GM19438 (cell line): ENCODE measurements at regions not wholly inside any gene's neighbourhood (a gene's known extent, or its start where the extent isn't known, plus 50 kb on each side); places are given as distances from the start of the nearest gene placed in this dataset.

ENCODE experiments used
- ATAC-seq: cut with Tn5 transposase; IDR thresholded peaks from one replicate; pipeline ENCODE4 v1.9.1; 2021; ENCODE audit warnings: low read depth; ENCODE audit not compliant: unreplicated experiment

DNA sequence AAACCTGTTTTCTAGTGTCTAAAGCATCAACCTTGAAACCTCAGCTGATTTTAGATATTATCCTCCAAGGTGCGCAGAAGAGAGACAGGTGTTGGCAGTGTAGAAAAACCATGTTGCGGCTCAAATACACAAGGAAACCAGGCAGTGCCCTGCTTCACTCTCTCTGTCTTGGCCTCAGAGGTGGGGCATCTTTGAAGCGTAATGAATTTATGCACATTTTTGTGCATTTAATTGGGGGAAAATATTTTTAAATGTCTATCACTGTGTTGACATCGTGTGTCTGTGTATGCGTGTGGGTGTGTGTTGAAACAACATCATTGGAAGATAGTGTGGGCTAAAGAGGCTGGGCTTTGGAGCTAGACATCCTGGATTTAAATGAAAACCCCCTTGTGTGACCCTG, 334.0 kb upstream of the CHD6 start:
- ATAC-seq = no peak

DNA sequence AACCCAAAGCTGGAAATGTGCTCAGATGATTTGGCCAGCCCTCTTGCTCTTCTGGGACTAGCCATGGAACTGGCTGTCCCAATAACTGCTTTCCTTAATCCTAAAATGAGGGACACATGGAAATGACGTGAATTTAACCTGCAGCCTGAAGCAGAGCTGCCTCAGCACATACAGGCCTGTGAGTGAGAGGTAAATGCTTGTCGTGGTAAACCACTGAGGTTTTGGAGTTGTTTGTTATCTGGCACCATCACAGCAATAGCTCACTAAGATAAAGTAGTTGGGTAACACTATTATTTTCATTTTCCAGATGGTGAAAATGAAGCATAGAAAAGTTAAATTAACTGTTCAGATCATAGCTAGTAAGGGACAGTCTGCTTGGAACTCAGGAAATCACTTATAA, 333.4 kb upstream of the CHD6 start:
- no peak for ATAC-seq

DNA sequence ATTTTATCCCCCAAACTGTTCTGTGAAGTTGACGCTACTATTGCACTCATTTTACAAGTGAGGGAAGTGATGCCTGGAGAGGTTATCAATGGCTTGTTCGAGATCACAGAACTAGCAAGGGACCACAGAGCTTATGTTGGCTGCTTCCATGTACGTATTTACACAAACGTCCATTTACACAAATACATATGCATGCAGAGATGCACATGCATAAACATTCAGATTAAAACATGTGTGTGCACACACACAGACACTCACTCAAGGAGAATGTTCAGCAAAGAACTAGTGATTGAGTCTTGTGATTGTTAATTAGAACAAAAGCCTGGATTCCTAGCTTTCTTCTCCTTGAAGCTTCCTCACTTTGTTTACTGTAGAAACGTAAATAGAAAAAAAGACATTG, 321.5 kb upstream of the CHD6 start:
- ATAC-seq = no peak

DNA sequence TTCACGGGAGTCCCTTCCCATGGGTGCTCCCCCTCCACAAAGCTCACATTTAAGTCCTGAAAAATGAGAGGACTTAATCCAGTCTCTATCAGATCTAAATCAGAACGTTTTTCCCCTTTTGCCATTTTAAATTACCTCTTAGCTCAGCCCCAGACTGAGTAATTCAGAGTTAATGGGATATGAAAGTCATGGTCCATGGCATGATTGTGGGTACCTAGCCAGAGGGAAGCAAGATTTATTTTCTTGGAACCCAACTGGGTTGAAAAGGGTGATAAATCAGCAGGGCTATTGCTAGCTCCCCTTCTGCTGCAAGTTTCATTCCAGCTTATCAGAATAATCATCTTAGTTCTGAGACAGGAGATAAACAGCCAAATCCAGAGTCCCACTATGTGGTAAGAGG, 320.2 kb upstream of the CHD6 start:
- no peak for ATAC-seq

DNA sequence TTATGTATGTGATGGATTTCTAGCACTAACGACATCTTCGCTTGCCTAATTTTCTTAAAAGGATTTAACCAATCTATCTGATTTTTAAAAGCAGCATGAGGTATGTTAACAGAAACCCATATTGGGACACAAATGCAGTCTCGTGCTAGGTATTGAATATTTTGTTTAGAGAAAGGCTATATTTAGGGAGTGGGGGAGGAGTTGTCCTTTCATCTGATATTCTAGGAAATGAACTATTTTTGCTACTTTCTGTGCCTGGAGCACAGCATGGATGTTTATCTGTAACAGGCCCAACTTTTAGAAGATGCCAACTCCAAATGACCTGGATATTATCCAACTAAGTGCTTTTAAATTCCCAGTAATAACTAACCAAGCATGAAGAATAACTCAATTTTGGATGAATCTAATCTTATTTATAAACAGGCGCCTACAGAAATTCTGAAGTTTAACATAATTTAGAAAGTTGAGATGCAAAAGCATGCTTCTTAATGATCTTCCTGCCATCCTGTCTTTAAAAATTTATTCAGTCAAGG, 317.1 kb upstream of the CHD6 start:
- no peak for ATAC-seq

DNA sequence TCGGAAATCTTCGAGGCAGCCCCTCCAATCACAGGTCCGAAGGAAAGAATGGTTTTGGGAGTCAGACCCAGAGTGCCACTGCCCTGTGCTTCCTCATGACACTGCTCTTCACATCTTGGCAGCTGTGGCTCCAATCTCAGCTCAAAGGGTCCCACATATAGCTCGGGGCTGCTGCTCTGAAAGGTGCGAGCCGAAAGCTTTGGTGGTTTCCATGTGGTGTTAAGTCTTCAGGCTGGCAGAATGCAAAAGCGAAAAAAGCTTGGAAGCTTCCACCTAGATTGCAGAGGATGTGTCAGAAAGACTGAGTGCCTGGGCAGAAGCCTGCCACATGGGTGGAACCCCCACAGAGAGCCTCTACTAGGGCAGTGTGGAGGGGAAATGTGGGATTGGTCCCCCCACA, 314.3 kb upstream of the CHD6 start:
- ATAC-seq = no peak

DNA sequence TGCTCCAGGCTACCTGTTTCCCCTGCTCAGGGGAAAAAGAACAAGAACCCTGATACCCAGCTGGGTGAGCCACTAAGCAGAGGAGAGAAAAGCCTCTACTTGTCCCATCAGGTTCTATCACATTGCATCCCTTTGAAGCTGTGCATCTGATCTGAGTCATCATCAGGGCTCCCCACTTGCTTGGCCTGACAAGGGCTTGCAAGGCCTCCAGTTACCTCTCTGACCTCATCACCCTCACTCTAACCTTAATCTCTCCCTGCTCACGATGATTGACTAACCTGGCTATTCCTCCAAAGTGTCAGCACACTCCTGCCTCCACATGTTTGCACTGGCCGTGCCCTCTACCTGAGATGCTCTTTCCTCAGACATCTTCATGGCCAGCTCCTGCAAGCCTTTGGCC, 309.5 kb upstream of the CHD6 start:
- ATAC-seq = no peak

DNA sequence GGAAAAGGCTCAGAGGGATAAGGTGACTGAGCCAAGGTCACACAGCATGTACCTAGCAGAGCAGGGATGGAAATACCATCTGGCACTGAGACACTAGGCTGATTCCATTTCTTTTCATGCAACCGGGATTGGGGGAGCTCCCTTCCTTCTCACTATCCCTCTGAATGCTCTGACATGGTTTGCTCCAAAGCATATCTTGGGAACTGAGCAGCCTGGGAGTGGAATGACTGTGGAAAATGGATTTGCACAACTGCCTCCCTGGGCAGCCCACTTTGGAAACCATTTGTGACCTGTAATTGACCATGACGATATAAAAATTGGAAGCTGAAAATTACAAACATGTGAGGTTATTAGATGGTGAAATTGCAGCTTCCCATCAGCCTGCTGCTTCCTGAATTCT, 309.0 kb upstream of the CHD6 start:
- ATAC-seq = no peak

DNA sequence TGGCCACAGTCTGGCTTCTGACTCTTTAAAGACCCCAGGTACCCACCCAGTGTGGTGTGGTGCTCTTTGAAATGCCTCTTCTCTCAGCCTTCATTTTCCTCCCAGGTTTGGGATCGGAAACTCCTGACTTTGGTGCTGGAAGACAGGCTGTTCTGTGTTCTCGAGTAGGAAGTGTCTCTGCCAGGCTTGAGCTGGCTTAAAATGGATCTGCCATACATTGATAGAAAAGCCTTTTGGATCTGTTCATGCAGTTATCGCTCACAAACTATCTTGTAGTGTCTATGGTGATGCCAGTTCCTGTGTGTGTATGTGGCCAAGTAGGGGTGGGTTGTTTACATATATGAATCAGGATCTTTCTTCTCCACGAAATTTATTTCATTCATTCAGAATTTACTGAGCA, 307.3 kb upstream of the CHD6 start:
- no peak for ATAC-seq

DNA sequence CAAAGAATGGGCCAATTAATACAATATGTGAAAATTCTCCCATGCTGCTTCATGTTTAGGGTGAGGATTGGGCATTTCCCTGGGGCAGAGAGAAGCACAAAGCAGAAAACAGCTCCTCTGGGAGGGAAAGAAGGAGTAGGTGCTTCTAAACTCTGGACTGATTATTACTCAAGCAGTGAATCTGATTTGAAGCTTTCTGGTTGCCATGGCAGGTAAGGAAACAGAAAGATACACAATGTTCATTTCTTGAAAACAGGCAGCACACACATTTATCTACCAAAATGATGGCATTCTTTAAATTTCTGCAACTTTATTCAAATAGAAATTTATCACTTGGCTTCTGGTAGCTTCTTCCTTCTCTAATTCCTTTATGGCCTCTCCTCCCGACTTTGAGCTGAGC, 305.4 kb upstream of the CHD6 start:
- ATAC-seq = no peak

DNA sequence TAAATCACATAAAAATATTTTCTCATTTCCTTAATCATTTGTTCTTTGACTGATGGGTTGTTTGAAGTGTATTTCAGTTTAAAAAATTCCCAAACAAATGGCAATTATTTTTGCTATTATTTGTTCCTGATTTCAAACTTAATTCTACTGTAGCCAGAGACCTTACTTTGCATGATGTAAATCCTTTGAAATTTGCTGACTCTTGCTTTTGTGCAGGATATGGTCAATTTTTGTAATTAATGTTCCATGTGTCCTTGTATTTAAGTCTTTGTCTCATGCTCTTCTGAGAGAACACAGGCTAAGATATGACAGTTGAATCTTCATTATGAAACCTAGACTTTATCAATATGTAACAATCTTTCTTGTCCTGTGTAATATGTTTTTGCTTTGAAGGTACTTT, 295.0 kb upstream of the CHD6 start:
- no peak for ATAC-seq

DNA sequence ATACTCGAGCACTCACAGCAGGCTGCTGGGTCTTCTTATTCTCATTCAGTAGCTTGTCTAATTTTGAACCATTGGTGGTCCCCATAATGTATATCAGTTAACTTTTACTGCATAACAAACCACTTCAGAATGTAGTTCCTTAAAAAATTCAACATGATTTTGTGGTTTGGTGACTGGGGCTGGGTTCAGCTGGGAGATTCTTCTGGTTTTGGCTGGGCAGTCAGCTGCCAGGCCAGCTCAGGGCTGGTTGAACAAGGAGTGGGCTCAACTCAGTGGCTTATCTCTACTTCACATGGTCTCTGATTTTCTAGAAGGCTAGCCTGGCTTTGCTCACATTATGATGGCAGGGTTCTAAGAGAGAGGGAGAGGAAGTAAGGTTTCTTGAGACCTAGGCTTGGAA, 292.4 kb upstream of the CHD6 start:
- no peak for ATAC-seq

DNA sequence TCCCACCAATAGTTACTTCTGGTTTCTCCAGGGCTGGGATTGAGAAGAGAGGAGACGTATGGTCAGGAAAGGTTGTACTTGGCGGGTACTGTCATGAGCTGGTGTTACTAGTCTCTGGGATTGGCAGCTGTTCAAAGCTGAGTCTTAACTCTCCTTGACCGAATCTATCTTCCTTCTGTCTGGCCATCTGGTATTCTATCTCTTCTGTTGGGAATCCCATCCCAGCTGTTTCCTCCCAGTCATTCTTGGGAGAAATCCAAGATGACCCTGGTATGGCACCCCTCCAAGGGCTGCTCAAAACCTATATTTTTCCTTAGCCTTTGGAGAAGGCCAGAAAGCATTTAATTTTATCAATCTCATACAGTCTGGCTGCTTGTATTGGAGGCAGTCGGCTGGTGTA, 287.0 kb upstream of the CHD6 start:
- no peak for ATAC-seq

DNA sequence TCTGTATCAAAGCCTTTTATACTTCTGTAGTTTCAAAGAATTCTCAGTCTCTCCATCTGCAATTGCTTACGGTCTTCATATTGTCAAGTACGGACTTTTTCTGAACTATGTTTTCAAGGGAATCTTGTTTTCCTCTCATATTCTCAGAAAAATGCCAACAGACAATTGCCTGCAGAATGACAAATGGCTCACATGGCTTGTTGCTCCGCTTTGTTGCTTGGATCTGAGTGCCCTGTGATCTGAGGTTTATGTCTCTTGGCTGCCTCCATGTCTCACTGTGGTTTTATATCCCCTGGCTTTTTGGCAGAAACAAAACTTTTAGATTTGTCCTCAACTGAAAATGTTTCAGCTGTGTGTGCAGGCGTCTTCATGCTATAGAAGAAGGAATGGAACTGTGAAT, 285.4 kb upstream of the CHD6 start:
- ATAC-seq = no peak

DNA sequence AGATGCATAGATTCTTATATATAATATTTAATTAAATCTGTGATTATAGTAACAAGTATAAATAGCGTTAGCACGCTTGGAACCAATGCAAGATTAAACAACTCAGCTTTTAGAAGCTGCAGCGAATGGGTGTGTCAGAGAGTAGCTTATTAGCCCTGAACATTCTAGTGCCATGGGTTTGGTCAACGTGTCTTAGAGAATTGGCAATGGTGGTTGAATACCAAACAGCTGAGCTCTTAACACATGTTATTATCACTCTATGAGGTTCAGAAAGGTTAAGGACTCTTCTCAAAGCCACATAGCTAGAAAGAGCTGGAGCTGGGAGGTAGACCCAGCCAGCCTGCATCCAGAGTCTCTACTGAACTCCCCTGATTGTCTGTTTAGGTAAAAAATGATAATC, 284.2 kb upstream of the CHD6 start:
- ATAC-seq = no peak

DNA sequence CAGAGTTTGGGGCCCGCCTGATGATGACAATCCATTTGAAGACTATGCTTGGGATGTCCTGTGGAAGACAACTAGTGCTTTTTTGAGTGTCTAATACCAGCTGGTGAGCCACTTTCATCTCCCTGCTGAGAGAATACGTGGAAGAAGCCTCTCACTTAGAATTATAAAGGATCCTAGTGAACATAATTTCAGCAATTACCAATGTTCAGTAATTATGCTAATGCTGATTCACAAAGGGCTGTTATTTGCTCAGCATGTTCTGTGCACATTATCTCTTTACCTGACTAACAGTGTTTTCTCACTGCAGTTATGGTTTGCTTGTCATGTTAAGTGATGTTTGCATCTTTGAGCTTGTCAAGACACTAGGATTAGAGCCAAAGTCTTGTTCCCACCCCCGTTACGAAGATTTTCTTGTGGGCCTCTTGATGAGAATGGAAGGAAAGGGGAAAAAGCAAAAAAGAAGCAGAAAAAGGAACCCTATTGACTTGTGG, 282.1 kb upstream of the CHD6 start:
- ATAC-seq = no peak

DNA sequence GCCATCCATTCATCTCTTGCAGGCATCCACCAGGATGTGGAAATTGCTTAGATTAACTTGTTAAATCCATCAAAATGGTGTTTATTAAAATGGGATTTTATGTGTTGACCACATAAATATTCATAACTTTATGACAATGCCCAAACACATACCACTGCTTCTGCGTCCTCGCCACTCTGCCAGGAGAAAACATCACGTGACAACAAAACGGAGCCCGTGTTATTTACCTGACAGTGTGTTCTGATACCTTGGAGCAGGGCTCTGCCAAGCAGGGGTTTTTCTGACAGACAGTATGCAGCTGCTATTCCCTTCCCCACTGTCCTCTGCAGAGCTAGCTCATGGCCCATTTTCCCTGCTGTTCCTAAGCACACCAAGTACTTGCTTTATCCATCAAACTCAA, 279.5 kb upstream of the CHD6 start:
- ATAC-seq = no peak

DNA sequence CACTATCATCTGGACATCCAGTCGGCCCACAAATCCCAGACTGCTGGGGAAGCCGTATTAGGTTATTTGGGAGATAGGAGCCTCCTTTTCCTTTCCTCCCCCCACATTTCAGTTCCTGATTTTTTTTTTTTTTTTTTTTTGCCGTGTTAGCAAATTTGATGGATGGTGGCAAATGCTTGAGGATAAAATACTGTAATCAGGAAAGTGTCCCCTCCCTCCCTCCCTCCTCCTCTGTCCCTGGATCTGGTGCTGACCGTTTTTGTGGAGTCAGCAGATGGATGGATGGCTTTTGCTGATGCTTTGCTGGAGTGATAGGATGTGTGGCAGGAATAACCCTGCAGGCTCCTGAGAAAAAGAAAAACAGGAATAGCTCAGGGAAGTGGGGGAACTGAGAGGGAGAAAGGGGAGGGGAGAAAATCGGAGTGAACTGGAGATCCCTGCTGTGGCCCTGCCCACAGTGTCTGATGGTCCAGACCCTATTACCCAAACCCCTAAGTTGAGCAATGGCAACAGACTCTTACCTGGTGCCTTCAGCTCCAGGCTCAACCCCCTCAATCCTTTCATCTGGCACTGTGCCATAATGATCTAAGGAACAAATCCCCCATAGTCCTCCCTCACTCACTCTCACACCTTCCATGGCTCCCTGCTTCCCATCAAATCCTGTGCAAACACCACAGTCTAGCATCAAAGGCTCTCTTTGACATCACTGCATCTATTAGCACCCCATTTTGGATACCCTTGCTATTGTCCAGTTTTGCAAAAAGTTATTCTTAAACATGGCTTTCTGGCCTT, 277.3 kb upstream of the CHD6 start:
- ATAC-seq = no peak

DNA sequence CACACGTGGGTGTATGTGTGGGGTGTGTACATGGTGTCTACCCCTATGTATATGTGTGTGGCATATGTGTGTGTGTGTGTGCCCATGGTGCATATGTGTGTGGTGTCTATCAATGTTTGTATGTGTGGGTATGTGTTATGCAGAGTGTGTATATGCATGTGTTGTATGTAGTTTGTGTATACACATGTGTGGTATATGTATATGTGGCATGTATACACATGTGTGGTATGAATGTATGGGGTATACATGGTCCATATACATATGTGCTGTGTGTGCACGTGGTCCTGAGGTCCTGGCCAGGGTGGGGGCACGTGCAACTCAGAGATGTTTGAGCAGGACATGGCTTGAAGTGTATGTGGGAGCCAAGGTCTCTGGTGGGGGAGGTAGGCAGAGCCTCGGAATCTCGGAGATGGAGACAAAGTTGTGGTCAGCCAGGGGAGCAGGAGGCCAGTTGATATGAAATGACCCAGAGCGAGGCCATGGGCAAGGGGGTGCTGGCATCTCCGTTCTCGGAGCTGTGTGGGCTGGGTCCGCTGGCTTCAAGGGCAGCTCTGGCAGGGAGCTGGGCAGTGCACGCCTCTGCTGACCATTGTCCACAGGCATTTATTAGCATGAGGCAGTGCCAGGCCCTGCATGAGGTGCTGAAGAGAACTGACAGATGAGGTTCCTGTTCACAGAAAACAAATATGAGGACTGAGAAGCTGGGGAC, 276.2 kb upstream of the CHD6 start:
- no peak for ATAC-seq

DNA sequence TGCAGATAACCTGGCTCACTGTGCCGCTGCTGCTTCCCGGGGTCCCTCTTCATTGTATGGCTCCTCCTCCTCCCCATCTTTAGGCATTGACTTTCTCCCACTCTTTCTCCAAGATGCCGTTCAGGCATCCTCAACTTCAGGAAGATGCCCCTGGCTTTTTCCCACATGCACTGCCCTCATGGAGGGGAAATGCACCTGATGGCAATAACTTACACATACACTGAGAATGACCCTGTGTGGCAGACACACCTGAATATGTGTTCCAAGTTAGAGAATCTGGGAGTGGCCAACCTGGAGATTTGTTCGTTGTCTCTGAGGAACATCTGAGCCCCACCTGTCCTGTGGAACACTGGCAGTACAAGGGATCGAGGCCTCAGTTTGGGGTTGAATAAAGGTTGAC, 273.9 kb upstream of the CHD6 start:
- ATAC-seq = no peak

DNA sequence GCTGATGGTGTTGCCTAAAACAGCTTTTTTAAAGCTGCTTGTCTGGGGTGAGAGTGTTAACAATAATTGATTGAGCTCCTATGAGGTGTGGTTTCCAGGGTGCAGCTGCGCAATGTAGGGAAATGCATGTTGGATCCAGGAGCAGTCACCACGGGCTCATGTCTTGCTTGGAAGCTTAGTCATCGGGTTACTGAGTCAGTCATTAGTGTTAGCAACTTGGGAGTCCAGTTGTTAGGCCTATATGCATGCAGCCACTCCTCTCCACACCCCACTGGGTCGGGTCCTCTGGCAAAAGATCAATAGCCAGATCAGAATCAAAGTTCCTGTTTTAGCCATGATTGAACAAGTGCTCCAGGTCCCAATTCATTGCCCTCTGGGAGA, 271.7 kb upstream of the CHD6 start:
- no peak for ATAC-seq
